Liver (tissue), 1 donor: ENCODE measurements at regions not wholly inside any gene's neighbourhood (a gene's known extent, or its start where the extent isn't known, plus 50 kb on each side); places are given as distances from the start of the nearest gene placed in this dataset. TPM values are rescaled to one million over a fixed set of nuclear protein-coding genes. Genes with fewer than 3 reads are reported as not detected.

Experiments used
- small RNA-seq: library from RNA; depleted of rRNA; stranded (forward); fragments of <200 nt; gene quantifications from one replicate; pipeline ENCODE3, GENCODE V24; 2014

Small RNAs in the stretch of these regions (small RNA-seq; reads per million reads assigned to genes)
- gene AL731534.1 (not detected), gene MIR3924 (not detected), gene RF01299 (0.20 reads per million)
